ENCODE measurements at regions not wholly inside any gene's neighbourhood (a gene's known extent, or its start where the extent isn't known, plus 50 kb on each side); places are given as distances from the start of the nearest gene placed in this dataset.

- no peaks in the 10 kb centered on the region for H3K79me2 ChIP-seq (ENCODE audit: control insufficient read depth, insufficient read depth, low read length)
- FAIRE-seq = no peak
- no peaks in the 10 kb centered on the region for H3K36me3 ChIP-seq (ENCODE audit: control insufficient read depth in 2 of 2, extremely low read depth in 1 of 2, insufficient read depth in 2 of 2, low read length in 2 of 2)
- TF ChIP-seq EZH2 (IDR thresholded peaks at IDR 0.05; ENCODE audit: low read length) = no peak
- TF ChIP-seq, protein P1, sequence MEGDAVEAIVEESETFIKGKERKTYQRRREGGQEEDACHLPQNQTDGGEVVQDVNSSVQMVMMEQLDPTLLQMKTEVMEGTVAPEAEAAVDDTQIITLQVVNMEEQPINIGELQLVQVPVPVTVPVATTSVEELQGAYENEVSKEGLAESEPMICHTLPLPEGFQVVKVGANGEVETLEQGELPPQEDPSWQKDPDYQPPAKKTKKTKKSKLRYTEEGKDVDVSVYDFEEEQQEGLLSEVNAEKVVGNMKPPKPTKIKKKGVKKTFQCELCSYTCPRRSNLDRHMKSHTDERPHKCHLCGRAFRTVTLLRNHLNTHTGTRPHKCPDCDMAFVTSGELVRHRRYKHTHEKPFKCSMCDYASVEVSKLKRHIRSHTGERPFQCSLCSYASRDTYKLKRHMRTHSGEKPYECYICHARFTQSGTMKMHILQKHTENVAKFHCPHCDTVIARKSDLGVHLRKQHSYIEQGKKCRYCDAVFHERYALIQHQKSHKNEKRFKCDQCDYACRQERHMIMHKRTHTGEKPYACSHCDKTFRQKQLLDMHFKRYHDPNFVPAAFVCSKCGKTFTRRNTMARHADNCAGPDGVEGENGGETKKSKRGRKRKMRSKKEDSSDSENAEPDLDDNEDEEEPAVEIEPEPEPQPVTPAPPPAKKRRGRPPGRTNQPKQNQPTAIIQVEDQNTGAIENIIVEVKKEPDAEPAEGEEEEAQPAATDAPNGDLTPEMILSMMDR (optimal IDR thresholded peaks at IDR 0.05 in 1 of 3, IDR thresholded peaks at IDR 0.05 in 1 of 3, conservative IDR thresholded peaks at IDR 0.05 in 1 of 3; ENCODE audit: extremely low read depth in 1 of 3, insufficient read depth in 2 of 3, low read length in 3 of 3) = no peak
- H3K9me3 ChIP-seq (ENCODE audit: control insufficient read depth, low read depth, low read length) = no peaks in the 10 kb centered on the region
- no peaks in the 10 kb centered on the region for H3K27me3 ChIP-seq (ENCODE audit: control insufficient read depth, extremely low read depth, insufficient read depth, low read length)
- no peak for DNase-seq (ENCODE audit: low read depth, low spot score)
- no peak overlapping the region for H3K4me2 ChIP-seq (ENCODE audit: control insufficient read depth, extremely low read depth, insufficient read depth, low read depth, low read length)
- peaks cover 2% of the 10 kb centered on the region for H3K9me1 ChIP-seq (ENCODE audit: control insufficient read depth, extremely low read depth, insufficient read depth, low read length)
- H4K20me1 ChIP-seq (ENCODE audit: control insufficient read depth, extremely low read depth, insufficient read depth, low read length) = no peaks in the 10 kb centered on the region
- H2AFZ ChIP-seq (ENCODE audit: control insufficient read depth, low read length) = no peak overlapping the region
- peaks cover 29% of the 10 kb centered on the region for H3K4me1 ChIP-seq (ENCODE audit: control insufficient read depth, extremely low read depth, insufficient read depth, low read length)
- dilution Hi-C loops (cut with MboI; ENCODE audit: extremely low pct_ligation_motif_present, low sequenced_read_pairs) = no loop called here
- no peak overlapping the region for H3K27ac ChIP-seq (ENCODE audit: control insufficient read depth, insufficient read depth, low read length)
- no peak overlapping the region for H3K9ac ChIP-seq (ENCODE audit: control insufficient read depth, extremely low read depth, insufficient read depth, low read length)
- H3K4me3 ChIP-seq (ENCODE audit: control insufficient read depth in 2 of 3, extremely low read depth in 1 of 3, insufficient read depth in 2 of 3, low read depth in 1 of 3, low read length in 3 of 3) = no peak overlapping the region
These were observed 284.6 kb upstream of the C2CD4B start for GRCh38 chr15:62449638-62450037.

- Histone ChIP-seq H3K4me1 (ENCODE audit: control insufficient read depth, extremely low read depth, insufficient read depth, low read length) (peaks cover 27% of the 10 kb centered on the region), H3K27ac (ENCODE audit: control insufficient read depth, insufficient read depth, low read length) (no peak overlapping the region), H3K4me3 (ENCODE audit: control insufficient read depth in 2 of 3, extremely low read depth in 1 of 3, insufficient read depth in 2 of 3, low read depth in 1 of 3, low read length in 3 of 3) (no peak overlapping the region), H3K79me2 (ENCODE audit: control insufficient read depth, insufficient read depth, low read length) (no peaks in the 10 kb centered on the region), H2AFZ (ENCODE audit: control insufficient read depth, low read length) (no peak overlapping the region), H3K9ac (ENCODE audit: control insufficient read depth, extremely low read depth, insufficient read depth, low read length) (no peak overlapping the region), H3K4me2 (ENCODE audit: control insufficient read depth, extremely low read depth, insufficient read depth, low read depth, low read length) (no peak overlapping the region), H3K27me3 (ENCODE audit: control insufficient read depth, extremely low read depth, insufficient read depth, low read length) (no peaks in the 10 kb centered on the region), H4K20me1 (ENCODE audit: control insufficient read depth, extremely low read depth, insufficient read depth, low read length) (no peaks in the 10 kb centered on the region), H3K9me1 (ENCODE audit: control insufficient read depth, extremely low read depth, insufficient read depth, low read length) (no peaks in the 10 kb centered on the region), H3K36me3 (ENCODE audit: control insufficient read depth in 2 of 2, extremely low read depth in 1 of 2, insufficient read depth in 2 of 2, low read length in 2 of 2) (no peaks in the 10 kb centered on the region), H3K9me3 (ENCODE audit: control insufficient read depth, low read depth, low read length) (no peaks in the 10 kb centered on the region)
- dilution Hi-C loops (cut with MboI; ENCODE audit: extremely low pct_ligation_motif_present, low sequenced_read_pairs) = no loop called here
- TF ChIP-seq, protein P1 (optimal IDR thresholded peaks at IDR 0.05 in 1 of 3, IDR thresholded peaks at IDR 0.05 in 1 of 3, conservative IDR thresholded peaks at IDR 0.05 in 1 of 3; ENCODE audit: extremely low read depth in 1 of 3, insufficient read depth in 2 of 3, low read length in 3 of 3) = no peak
- TF ChIP-seq EZH2 (IDR thresholded peaks at IDR 0.05; ENCODE audit: low read length) = no peak
- DNase-seq (ENCODE audit: low read depth, low spot score) (no peak), FAIRE-seq (no peak)
These were observed 285.0 kb upstream of the C2CD4B start for GRCh38 chr15:62450061-62450460.

Measured in keratinocyte (primary cell).